ENCODE measurements at regions not wholly inside any gene's neighbourhood (a gene's known extent, or its start where the extent isn't known, plus 50 kb on each side); places are given as distances from the start of the nearest gene placed in this dataset.

GRCh38 chr2:108101481-108101880 is 115.2 kb downstream of the SLC5A7 start:
- H3K36me3 ChIP-seq: no peaks in the 10 kb centered on the region
- ATAC-seq (no peak), DNase-seq (no peak)
- H3K9me3 ChIP-seq: no peaks in the 10 kb centered on the region
- no peaks in the 10 kb centered on the region for H3K4me1 ChIP-seq
- TF ChIP-seq, protein P1, sequence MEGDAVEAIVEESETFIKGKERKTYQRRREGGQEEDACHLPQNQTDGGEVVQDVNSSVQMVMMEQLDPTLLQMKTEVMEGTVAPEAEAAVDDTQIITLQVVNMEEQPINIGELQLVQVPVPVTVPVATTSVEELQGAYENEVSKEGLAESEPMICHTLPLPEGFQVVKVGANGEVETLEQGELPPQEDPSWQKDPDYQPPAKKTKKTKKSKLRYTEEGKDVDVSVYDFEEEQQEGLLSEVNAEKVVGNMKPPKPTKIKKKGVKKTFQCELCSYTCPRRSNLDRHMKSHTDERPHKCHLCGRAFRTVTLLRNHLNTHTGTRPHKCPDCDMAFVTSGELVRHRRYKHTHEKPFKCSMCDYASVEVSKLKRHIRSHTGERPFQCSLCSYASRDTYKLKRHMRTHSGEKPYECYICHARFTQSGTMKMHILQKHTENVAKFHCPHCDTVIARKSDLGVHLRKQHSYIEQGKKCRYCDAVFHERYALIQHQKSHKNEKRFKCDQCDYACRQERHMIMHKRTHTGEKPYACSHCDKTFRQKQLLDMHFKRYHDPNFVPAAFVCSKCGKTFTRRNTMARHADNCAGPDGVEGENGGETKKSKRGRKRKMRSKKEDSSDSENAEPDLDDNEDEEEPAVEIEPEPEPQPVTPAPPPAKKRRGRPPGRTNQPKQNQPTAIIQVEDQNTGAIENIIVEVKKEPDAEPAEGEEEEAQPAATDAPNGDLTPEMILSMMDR (IDR thresholded peaks at IDR 0.05): no peak
- H3K27me3 ChIP-seq: no peaks in the 10 kb centered on the region
- H3K4me3 ChIP-seq: no peak overlapping the region
- intact Hi-C loops (cut with DNase I): no loop called here
- no peak overlapping the region for H3K27ac ChIP-seq

- Histone ChIP-seq H3K27me3 (no peaks in the 10 kb centered on the region), H3K4me1 (no peaks in the 10 kb centered on the region), H3K9me3 (no peaks in the 10 kb centered on the region), H3K36me3 (no peaks in the 10 kb centered on the region), H3K27ac (no peak overlapping the region), H3K4me3 (no peak overlapping the region)
- ATAC-seq (no peak), DNase-seq (no peak)
- intact Hi-C loops (cut with DNase I): no loop called here
- TF ChIP-seq, protein P1 (IDR thresholded peaks at IDR 0.05): no peak
These were observed 120.4 kb downstream of the SLC5A7 start for GRCh38 chr2:108106731-108107130.

DNA sequence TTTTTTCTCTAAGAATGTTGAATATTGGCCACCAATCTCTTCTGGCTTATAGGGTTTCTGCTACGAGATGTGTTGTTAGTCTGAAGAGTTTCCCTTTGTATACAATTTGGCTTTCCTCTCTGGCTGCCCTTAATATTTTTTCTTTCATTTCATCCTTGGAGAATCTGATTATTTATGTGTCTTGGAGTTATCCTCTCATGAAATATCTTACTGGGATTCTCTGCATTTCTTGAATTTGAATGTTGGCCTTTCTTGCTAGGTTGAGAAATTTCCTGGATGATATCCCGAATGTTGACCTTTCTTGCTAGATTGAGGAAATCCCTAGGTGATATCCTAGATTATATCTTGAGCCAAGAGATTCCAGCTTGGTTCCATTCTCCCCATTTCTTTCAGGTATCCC is 125.6 kb downstream of the SLC5A7 start:
- H3K27ac ChIP-seq: no peak overlapping the region
- no peaks in the 10 kb centered on the region for H3K27me3 ChIP-seq

DNA sequence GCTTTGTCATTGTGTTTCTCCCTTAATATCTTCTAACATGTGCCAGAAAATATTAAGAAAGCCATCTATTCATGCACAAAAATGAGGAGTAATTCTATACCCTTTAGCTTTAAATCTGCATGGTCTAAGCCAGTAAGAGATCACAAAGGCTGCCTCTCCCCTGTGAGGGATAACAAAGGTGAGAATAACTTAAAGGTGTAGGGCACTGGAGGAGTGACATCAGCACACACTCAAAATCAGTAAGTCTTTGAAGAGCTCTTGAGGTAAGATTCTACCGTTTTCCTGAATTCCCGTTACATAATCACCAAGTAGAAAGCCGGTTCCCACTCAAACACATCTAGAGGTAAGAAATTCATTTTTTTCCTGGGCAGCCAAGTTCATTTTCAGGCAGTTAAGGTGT is 123.9 kb upstream of the SULT1C3 start:
- no peak overlapping the region for H3K27ac ChIP-seq
- H3K9me3 ChIP-seq: no peaks in the 10 kb centered on the region
- ATAC-seq (no peak), DNase-seq (no peak)
- intact Hi-C loops (cut with DNase I): no loop called here
- H3K4me1 ChIP-seq: no peaks in the 10 kb centered on the region
- TF ChIP-seq, protein P1 (IDR thresholded peaks at IDR 0.05): no peak
- H3K36me3 ChIP-seq: no peaks in the 10 kb centered on the region
- no peaks in the 10 kb centered on the region for H3K27me3 ChIP-seq
- no peak overlapping the region for H3K4me3 ChIP-seq

More for the DNA sequence above, 125.6 kb downstream of the SLC5A7 start:
- Histone ChIP-seq H3K36me3 (no peaks in the 10 kb centered on the region), H3K4me3 (no peak overlapping the region), H3K9me3 (no peaks in the 10 kb centered on the region), H3K4me1 (no peaks in the 10 kb centered on the region)
- ATAC-seq (no peak), DNase-seq (no peak)
- TF ChIP-seq, protein P1 (IDR thresholded peaks at IDR 0.05): no peak
- intact Hi-C loops (cut with DNase I): no loop called here

DNA sequence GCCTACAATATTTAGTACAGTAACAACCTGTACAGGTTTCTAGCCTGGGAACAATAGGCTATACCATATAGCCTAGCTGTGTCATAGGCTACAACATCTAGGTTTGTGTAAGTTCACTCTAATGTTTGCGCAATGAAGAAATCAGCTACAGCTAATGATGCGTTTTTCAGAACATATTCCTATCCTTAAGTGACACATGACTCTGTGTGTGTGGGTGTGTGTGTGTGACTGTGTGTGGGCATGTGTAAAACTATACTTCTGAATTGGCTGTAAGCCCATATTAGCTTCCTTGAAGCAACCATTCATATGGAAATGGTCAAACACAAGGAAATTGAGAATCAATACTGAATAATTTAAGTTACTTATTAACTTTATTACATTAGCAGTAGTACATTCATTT is 120.8 kb upstream of the SULT1C3 start:
- Histone ChIP-seq H3K27me3 (no peaks in the 10 kb centered on the region), H3K4me1 (no peaks in the 10 kb centered on the region), H3K36me3 (no peaks in the 10 kb centered on the region), H3K4me3 (no peak overlapping the region), H3K9me3 (no peaks in the 10 kb centered on the region), H3K27ac (no peak overlapping the region)
- no peak for ATAC-seq
- intact Hi-C loops (cut with DNase I): no loop called here
- no peak for DNase-seq
- TF ChIP-seq, protein P1 (IDR thresholded peaks at IDR 0.05): no peak

- H3K4me1 ChIP-seq: no peaks in the 10 kb centered on the region
- TF ChIP-seq, protein P1 (IDR thresholded peaks at IDR 0.05): no peak
- H3K36me3 ChIP-seq: no peaks in the 10 kb centered on the region
- no peak overlapping the region for H3K27ac ChIP-seq
- no peaks in the 10 kb centered on the region for H3K9me3 ChIP-seq
- H3K27me3 ChIP-seq: no peaks in the 10 kb centered on the region
- ATAC-seq (no peak), DNase-seq (no peak)
- intact Hi-C loops (cut with DNase I): no loop called here
- H3K4me3 ChIP-seq: no peak overlapping the region
These were observed 120.3 kb upstream of the SULT1C3 start for GRCh38 chr2:108119492-108119891.
